Adipocyte (in vitro differentiated cells): ENCODE measurements at regions not wholly inside any gene's neighbourhood (a gene's known extent, or its start where the extent isn't known, plus 50 kb on each side); places are given as distances from the start of the nearest gene placed in this dataset.
A peak's percentile ranks its signal among the peaks of the same experiment; 100 is the strongest.

ENCODE experiments used
- DNase-seq: peaks from one replicate; pipeline ENCODE4 v3.0.0-alpha.2; 2015; ENCODE audit warnings: low read depth
- H3K27me3 ChIP-seq: replicated peaks from 2 replicates; pipeline ENCODE4 v1.7.0; 2013; ENCODE audit warnings: mild to moderate bottlenecking, low read length, moderate library complexity; ENCODE audit not compliant: control insufficient read depth, insufficient read depth
- H3K36me3 ChIP-seq: 2 replicates; pipeline ENCODE4 v1.7.0; 2013; ENCODE audit warnings: low read length, mild to moderate bottlenecking, moderate library complexity; ENCODE audit not compliant: control insufficient read depth, insufficient read depth, severe bottlenecking
- H3K4me1 ChIP-seq: 2 replicates; pipeline ENCODE4 v1.7.0; 2013; ENCODE audit warnings: mild to moderate bottlenecking, low read length, moderate library complexity; ENCODE audit not compliant: control insufficient read depth, insufficient read depth
- H3K4me3 ChIP-seq: 2 replicates; pipeline ENCODE4 v1.7.0; 2013; ENCODE audit warnings: mild to moderate bottlenecking, low read length, moderate library complexity
- H3K9ac ChIP-seq: 2 replicates; pipeline ENCODE4 v1.7.0; 2013; ENCODE audit warnings: mild to moderate bottlenecking, low read length, moderate library complexity
- H3K9me3 ChIP-seq: 2 replicates; pipeline ENCODE4 v1.7.0; 2013; ENCODE audit warnings: mild to moderate bottlenecking, low read length, moderate library complexity; ENCODE audit not compliant: control insufficient read depth

GRCh38 chr5:62689599-62690368 lies 111.2 kb downstream of the LRRC70 start:
- Histone ChIP-seq H3K9me3 (peaks cover 5% of the 10 kb centered on the region), H3K4me1 (peaks cover 10% of the 10 kb centered on the region), H3K4me3 (peak overlapping the region; percentile 21), H3K27me3 (no peaks in the 10 kb centered on the region), H3K36me3 (no peaks in the 10 kb centered on the region), H3K9ac (no peak overlapping the region)
- peak; percentile 27 for DNase-seq

- peaks cover 5% of the 10 kb centered on the region for H3K9me3 ChIP-seq
- no peaks in the 10 kb centered on the region for H3K27me3 ChIP-seq
- H3K36me3 ChIP-seq, result no peaks in the 10 kb centered on the region
- no peak overlapping the region for H3K4me3 ChIP-seq
- H3K9ac ChIP-seq, result no peak overlapping the region
- no peak for DNase-seq
- H3K4me1 ChIP-seq, result peaks cover 10% of the 10 kb centered on the region
These were observed 108.1 kb downstream of the LRRC70 start for GRCh38 chr5:62686692-62687091.

GRCh38 chr5:62685221-62685620 lies 106.6 kb downstream of the LRRC70 start:
- Histone ChIP-seq H3K9ac (no peak overlapping the region), H3K9me3 (peaks cover 5% of the 10 kb centered on the region), H3K4me1 (peaks cover 7% of the 10 kb centered on the region), H3K36me3 (no peaks in the 10 kb centered on the region), H3K27me3 (no peaks in the 10 kb centered on the region), H3K4me3 (no peak overlapping the region)
- no peak for DNase-seq

GRCh38 chr5:62684310-62684709 lies 105.7 kb downstream of the LRRC70 start:
- Histone ChIP-seq H3K4me1 (no peaks in the 10 kb centered on the region), H3K27me3 (no peaks in the 10 kb centered on the region), H3K9ac (no peak overlapping the region), H3K4me3 (no peak overlapping the region), H3K36me3 (no peaks in the 10 kb centered on the region), H3K9me3 (peaks cover 5% of the 10 kb centered on the region)
- DNase-seq, result no peak

GRCh38 chr5:62682059-62682458 lies 103.4 kb downstream of the LRRC70 start:
- peaks cover 5% of the 10 kb centered on the region for H3K9me3 ChIP-seq
- no peaks in the 10 kb centered on the region for H3K27me3 ChIP-seq

GRCh38 chr5:62681117-62681850 lies 102.7 kb downstream of the LRRC70 start:
- H3K4me3 ChIP-seq, result no peak overlapping the region
- DNase-seq, result no peak
- H3K9ac ChIP-seq, result no peak overlapping the region
- H3K27me3 ChIP-seq, result no peaks in the 10 kb centered on the region
- H3K36me3 ChIP-seq, result no peaks in the 10 kb centered on the region
- no peaks in the 10 kb centered on the region for H3K4me1 ChIP-seq
- H3K9me3 ChIP-seq, result no peaks in the 10 kb centered on the region

More at GRCh38 chr5:62682059-62682458, 103.4 kb downstream of the LRRC70 start:
- Histone ChIP-seq H3K4me3 (no peak overlapping the region), H3K9ac (no peak overlapping the region), H3K4me1 (no peaks in the 10 kb centered on the region), H3K36me3 (no peaks in the 10 kb centered on the region)
- DNase-seq, result no peak

- Histone ChIP-seq H3K9ac (no peak overlapping the region), H3K9me3 (no peaks in the 10 kb centered on the region), H3K4me1 (no peaks in the 10 kb centered on the region), H3K27me3 (no peaks in the 10 kb centered on the region), H3K36me3 (no peaks in the 10 kb centered on the region), H3K4me3 (no peak overlapping the region)
- no peak for DNase-seq
These were observed 101.5 kb downstream of the LRRC70 start for GRCh38 chr5:62680121-62680520.
